KG1 (cell line): ENCODE measurements at regions not wholly inside any gene's neighbourhood (a gene's known extent, or its start where the extent isn't known, plus 50 kb on each side); places are given as distances from the start of the nearest gene placed in this dataset.
"Not testable (repeated sequence)": the region's sequence is repeated elsewhere in the genome, so short reads cannot be mapped to it uniquely, and the experiment has no call there.

Experiments used
- DNase-seq: peaks from one replicate; lab custom pipeline; 2025; lab: John Stamatoyannopoulos, UW

DNA sequence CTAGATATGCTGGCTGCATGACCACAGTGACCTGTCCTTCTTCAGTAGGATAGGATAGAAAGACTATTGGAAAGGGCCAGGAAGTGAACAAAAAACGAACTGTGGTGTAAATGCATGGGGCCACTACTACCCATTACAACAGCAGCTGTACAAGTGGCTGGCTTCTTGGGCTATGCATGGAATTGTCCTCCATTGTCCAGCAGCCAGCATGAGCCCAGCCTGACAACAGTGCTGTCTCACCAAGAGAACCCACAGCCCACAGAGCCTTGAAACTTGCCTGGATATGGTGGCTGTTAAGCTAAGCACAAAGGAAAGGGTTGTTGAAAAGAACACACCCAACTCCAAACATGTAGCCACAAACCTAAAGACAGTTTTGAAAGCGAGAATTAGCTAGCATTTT is 330.2 kb upstream of the F9 start:
- no peak for DNase-seq

DNA sequence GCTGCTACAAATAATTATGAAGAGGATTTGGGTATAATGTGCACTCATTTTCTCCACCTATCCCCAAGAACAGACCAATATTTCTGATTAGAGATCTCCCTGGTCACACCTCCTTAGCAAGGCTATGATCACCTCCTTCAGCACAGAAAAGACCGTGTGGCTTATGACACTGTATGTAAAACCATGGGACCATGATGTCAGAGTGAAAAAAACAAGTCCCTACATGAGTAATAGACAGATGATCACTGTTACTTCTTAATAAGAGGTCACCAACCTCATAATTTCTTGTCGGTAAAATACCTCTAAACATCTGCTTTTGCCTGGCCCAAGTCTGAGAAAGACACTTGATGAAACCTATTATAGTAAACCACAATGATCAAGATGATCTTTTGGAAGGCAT is 330.6 kb upstream of the F9 start:
- no peak for DNase-seq

DNA sequence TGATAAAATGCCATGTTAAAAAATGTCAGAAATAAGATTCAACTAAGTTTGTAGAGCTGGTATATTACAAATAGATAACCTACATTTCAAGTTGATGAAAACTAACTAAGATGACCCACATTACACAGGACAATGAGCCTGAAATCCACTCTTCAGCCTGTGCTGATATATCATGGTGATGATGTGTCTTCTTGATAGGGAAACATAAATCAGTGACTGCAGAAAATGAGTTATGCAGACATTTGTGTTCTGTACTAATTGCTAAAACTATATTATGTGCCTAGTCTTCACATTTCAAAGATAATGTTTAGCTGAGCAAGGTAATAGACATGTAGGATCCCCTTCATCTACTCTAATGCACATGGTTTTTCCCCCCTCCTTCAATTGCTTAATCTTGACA is 331.6 kb upstream of the F9 start:
- DNase-seq = no peak

DNA sequence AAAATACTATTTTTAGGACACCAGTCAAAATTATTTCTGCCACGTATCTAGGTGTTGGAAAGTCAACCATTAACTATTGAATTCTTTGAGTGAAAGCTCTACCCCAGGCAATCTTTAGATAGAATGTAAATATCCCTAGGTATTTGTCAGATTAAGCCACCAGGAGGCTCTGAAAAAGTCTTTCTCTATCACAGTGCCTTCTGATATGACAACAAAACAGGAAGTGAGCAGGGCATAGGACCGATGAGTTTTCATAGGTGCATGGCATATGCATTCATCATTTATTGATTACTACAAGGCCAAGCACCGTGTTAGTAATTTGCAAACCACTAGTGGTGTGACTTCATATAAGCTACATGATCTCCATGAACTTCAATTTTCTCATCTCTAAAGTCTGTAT is 333.6 kb upstream of the F9 start:
- no peak for DNase-seq

DNA sequence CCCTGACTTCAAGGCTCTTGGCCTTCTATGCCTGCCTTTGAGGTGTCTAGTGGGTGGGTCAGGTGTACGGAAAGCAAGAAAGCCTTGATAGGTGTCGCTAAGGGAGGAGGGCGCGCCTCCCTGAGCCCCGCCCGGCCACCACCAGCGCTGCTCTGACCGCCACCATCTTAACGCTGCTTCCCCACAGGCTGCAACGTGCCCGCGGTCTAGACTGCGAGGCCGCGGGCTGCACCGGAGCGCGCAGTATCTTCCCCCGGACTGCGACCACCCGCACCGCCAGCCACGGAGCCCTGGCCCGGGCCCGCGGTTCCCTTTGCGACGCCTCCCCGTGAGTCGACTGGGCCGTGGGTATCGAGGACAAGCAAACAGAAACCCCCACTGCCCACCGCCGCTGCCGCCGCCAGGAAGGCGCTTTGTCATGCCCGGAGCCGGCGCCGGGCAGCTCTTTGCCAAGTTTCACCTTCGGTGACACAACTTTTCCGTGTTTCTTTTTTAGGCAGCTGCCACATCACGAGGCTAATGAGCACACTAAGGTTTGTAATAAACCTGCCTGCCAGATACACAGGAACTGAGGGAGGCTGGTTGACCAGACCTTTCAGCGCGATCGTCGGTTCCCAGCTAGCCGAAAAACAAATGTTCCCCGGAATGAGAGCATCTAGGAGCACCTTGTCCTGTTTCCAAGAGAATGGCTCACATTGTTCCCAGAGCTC is 335.8 kb upstream of the F9 start:
- no peak for DNase-seq

DNA sequence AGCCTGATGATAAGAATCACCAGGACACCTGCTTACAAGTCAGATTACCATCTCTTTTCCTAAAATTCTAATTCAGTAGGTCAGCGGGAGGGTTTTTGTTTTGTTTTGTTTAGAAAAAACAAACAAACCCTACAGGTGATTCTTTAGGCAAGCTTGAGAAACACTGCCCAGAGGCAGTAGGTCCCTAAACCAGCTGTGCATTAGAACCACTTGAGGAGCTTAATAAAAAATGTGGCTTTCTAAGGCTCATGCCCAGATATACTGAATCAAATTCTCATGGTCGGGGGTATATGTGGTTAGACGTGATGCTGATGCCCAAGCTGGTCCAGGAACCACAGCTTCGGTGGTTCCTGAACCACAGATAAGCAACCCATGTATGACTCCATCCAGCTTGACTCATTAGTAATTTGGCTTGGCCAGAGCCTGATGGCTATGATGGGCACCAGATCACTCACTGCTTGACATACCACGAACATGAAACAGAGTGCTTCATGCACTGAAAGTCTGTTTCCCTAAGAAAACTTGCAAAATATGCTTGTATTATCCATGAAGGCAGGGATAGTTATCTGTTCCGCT is 338.1 kb upstream of the F9 start:
- DNase-seq = no peak

DNA sequence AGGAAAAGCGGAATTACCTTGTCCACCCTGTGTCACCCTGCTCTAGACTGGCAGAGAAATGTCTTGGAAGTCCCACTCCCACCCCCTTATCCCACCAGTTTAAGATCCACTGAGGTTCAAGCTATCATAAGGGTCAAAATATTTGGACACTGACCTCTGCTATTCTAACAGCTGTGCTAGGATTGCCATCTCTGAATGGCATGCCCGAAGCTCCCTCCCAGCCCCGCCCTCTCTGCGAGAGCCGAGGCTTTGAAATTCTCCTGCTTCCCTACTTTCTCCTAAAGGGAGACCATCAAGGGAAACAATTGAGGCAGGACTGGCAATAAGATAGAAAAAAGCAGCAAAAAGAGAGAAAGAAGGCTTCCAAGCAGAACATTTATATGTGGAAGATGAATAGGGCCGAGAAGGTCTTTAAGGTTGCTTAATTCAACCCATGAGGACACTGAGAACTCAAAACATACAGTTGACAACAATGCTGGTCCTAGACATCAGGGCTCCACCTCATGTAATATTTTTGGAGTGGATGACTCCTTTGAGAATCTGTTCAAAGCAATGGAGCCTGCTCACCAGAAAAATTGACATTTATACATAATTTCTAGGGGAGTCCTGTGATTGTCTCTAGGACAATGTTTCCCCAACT is 338.7 kb upstream of the F9 start:
- DNase-seq = no peak

DNA sequence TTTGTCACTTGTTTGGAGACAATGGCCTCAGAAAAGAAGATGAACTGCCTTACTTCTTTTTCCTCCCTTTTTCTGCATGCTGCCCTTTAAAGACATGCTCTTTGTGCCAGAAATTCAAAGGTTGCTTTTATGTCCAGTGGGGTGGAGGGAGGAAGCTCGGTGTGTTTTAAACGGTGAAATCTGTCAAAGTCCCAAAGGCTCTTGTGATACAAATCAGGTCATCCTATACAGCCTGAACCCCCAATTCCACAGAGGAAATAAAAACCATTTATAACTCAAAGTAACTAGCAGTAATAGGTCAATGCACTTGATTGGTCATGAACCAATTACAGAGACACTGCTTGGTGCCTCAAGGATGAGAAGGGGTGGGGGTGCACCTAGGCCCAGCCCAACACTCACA is 339.3 kb upstream of the F9 start:
- no peak for DNase-seq

DNA sequence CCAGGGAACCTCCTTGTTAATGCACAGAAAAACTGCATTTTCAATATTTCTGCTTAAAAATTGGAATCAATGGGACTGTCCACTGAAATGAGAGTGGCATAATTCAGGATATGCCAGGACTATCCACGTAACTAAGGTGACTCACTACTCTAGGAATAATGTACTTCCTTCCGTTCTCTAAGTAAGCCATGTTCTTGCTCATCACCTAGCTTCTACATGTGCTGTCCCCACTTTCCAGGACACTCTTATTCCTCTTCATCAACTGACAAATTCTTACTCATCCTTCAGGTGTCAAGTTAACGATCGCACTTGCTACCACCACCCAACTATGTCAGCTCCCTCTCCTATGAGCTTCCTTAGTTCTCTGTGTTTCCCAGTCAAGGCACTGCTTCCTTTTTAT is 342.8 kb upstream of the F9 start:
- DNase-seq = no peak

DNA sequence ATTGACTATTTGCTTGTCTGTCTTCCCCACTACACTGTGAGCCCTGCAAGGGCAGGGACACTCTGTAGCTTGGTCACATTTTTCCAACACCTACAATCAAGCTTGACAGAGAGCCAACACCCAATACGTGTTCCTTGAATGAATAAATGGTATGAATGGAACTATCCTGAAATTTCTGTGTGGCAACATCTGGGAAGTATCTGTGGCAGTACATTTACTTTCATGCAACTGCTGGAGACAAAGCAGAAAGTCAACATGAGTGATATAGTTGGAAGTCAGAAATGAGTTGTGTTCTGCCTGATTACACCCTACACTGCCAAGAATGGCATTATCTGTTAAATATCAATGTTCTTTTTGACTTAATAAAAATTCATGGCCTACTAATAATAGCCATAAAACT is 343.5 kb upstream of the F9 start:
- no peak for DNase-seq

DNA sequence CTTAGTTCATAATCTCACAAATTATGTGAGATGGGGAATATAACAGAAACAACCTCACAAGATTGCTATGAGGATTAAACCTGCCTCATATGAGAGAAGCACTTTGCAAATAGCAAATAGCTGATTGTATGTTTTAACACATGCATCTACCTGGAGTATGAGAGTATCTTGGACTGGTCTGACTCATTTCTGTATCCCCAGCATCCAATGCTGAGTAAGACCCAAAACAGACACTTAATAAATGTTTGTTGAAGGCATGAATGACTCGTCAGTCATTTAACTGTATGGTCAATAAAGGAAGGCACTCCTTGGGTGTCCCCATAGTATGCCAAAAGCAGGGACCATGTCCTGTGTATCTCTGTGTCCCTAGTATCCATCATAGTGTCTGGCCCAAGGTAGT is 350.9 kb upstream of the F9 start:
- no peak for DNase-seq

DNA sequence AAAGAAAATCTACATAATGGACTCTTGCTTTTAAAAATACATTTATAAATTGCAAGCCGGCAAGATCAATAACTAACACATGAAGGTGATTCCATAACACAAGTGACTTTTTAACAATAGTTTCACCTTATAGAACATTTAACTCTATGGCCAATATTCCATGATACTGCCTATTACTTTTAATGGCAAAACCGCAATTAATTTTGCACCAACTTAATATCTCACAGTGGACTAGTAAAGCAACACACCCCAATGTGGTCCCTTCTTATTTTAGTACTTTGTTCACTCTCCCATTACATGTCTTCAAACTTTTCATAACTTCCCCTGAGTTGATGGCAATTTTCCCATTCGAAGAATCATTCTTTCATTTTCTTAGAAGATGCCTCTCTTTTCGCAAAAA is 351.6 kb upstream of the F9 start:
- no peak for DNase-seq

DNA sequence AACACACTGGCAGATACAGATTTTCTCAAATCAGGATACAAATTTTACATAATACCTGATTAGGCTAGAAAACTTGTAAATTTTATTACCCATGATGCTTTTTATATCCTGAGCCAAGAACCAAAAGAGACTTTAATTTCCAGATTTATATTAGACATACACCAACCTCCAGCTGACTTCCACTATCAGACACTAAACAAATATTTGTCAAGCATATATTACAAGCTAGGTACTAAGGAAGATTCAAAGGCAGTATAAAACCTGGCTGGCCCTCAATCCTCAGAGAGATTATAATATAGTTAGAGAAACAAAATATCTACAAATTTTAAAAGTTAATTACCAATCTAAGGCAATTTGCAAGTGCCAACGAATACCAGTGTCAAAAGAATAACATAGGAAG is 357.8 kb upstream of the F9 start:
- DNase-seq = no peak

DNA sequence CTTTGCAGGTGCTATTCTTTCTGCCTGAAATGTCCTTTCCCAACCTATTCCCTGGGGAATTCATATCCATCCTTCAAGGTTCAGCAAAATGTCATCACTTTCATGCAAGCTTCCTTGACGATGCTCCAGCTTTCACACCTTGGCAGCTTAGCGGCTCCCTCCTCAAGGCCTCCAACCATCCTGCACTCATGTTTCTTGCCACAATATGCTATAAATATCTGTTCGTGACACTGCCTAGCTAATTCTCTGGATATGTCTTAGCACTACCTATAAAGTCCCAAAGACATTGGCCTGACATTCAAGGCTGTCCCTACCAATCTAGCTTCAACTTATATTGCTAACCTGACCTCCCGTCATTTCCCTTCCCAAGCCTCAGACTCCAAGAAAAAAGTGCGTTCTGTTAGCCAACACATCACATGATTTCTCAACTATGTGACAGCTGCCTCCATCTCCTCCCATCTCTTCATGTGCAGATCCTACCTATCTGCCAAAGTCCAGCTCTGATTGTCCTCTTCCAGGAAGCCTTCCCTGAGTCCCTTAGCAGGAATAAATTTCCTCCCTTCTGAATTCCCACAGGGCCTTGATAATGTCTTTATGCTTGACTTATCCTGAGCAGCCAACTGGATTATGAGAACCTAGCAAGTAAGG is 359.9 kb upstream of the F9 start:
- no peak for DNase-seq

DNA sequence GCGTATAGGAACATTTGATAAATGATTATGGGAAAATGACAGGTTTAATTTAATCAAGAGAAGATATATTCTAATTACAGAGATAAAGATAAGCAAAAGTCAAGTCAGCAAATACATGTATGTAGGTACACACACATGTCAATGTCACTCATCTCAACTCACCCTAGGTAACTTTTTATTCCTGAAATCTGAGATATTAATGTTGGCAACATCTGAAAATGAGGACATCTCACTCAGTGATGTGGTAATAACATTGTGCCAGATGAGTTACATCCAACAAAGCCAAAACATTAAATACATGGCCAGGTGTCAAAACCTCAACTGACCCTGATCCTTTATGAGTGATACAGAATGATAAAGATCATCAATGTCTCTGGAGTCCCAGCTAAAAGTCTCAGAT is 363.3 kb upstream of the F9 start:
- no peak for DNase-seq

DNA sequence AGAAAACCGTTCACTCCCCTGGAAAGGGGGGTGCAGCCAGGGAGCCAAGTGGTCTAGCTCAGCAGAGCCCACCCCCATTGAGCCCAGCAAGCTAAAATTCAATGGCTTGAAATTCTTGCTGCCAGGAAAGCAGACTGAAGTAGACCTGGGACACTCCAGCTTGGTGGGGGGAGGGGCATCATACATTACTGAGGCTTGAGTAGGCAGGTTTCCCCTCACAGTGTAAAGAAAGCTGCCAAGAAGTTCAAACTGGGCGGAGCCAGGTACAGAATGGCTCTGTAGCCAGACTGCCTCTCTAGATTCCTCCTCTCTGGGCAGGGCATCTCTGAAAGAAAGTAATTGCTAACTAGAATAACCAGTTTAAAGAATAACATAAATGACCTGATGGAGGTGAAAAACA is 372.3 kb upstream of the F9 start:
- DNase-seq = no peak

DNA sequence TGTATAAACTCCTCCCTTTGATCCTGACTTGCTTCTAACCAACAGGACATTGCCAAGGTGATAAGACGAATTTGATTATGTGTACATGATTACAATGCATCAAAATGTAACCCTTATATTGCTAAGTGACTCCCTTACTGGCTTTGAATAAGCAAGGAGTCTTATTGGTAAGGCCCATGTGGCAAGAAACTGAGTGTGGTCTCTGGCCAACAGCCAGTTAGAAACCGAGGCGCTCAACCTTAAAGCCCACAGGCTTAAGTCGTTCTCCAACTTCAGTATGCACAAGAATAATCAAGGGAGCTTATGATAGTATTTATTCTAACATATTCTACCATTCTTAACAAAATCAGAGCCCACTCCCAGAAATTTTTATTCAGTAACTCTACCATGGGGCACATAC is 374.2 kb upstream of the F9 start:
- DNase-seq = no peak

DNA sequence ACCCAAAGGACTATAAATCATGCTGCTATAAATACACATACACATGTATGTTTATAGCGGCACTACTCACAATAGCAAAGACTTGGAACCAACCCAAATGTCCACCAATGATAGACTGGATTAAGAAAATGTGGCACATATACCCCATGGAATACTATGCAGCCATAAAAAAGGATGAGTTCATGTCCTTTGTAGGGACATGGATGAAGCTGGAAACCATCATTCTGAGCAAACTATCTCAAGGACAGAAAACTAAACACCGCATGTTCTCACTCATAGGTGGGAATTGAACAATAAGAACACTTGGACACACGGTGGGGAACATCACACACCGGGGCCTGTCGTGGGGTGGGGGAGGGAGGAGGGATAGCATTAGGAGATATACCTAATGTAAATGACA is 383.9 kb upstream of the F9 start:
- not testable (repeated sequence) for DNase-seq

DNA sequence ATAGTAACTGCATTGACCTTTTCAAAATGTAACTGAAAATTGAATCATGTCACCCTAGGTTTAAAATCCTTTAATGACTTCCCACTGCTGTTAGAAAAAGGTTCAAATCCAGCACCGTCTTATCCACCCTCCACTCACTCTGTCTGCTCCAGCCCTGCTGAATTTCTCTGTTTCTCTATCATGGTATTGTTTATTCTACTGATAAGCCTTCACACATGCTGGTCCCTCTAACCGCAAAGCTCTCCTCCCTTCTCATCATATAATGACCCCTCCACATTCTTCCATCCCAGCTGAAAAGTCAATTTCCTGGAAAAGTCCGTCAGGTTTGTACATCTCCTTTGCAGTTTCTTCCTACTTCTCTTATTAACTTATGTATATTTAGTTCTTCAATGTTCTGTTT is 389.2 kb upstream of the F9 start:
- no peak for DNase-seq

DNA sequence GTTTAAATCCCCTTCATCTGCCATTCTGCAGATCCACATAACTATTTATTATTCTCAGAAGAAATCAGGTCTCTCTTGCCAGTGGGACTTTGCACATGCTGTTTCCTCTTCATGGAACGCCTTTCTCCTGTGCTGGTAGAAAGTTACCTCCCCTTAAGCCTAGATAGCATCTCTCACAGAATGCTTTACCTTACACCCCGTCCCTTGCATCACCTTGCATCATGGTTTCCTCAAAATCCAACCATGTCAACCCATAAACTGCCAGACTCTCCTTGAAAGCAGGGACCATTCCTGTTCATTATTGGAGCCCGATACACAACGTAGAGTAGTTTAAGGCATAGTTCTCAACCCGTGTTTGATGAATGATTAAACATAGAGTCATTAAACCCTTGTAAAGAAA is 396.2 kb upstream of the F9 start:
- no peak for DNase-seq

DNA sequence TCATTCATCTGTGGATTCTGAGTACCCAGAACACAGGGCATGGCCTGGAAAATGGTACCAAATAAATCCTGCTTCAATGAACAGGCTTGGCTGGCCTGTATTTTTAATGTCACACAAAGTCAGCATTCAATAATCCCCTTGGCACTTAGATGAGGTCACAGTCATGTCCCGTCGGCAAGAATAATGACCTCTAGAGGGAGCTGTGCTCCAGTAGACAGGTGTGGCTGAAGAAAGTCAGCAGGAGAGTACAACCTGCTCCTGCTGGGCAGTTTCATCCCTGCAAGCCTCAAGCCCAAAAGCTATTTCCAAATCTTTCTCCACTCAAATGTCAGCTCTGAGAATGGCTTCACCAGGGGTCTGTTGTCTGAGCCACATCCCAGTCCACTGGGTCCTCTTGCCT is 404.0 kb upstream of the F9 start:
- DNase-seq = no peak

DNA sequence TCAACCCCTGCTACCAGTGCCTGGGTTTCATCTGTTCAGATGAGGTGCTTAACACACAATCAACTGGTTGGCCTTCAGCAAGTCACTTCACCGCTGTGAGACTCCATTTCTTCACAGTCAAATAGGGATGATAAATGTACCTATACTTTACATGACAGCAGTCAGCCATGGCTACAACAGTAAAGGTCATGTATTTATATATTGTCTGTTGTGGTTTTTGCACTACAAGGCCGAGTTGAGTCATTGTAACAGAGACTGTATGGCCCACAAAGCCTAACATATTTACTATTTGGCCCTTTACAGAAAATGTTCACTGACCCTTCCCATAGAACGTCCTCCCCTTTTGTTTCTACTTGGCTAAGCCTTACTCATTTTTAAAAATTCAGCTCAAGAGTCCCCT is 404.6 kb upstream of the F9 start:
- no peak for DNase-seq

DNA sequence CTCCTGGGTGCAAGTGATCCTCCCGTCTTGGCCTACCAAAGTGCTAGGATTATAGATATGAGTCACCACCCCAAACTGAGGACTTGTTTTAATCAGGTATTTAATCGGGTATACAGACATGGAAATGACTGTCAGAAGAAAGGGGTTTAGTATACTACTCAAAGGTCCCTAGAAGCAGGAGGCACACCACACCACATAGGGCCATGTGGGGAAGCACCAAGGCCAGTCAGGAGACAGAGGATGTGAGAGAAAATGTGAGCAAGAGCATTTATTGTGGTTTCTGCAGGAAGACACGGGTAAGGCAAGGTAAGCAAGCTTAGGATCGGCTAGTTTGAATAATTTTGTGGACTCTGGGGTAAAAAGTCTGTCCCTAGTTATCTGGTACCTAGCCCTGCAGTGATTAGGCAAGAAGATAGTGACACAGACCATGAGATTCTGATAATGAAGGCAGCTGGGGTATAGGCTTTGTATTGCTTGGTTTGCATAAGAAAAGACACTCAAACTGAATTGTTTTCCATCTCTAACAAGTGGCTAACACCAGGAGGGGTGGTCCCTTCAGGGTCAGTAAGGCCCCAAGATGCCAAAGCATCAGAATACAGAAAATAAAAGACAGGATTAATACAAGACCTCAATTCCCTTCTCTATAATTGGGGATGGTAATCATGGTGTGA is 408.8 kb upstream of the F9 start:
- no peak for DNase-seq
